SK-N-SH treated with all-trans-retinoic acid at 6 μM for 48 hours (cell line): ENCODE measurements at regions not wholly inside any gene's neighbourhood (a gene's known extent, or its start where the extent isn't known, plus 50 kb on each side); places are given as distances from the start of the nearest gene placed in this dataset.

Experiments used
- ARNTL ChIP-seq: fragments of 450-650 bp; formaldehyde crosslinking; IDR thresholded peaks from 2 replicates; pipeline ENCODE4 v1.5.0; 2020; ENCODE audit warnings: low read depth, mild to moderate bottlenecking, moderate library complexity, borderline replicate concordance
- CREB5 ChIP-seq: fragments of 250-450 bp; sonication (Bioruptor Pico); IDR thresholded peaks from 2 replicates; pipeline ENCODE4 v1.5.1; 2020; ENCODE audit warnings: low read depth, mild to moderate bottlenecking, moderate library complexity
- PATZ1 ChIP-seq: fragments of 250-450 bp; sonication (Bioruptor Pico); IDR thresholded peaks from 2 replicates; pipeline ENCODE4 v1.8.0; 2020; ENCODE audit warnings: mild to moderate bottlenecking, moderate library complexity, borderline replicate concordance
- ZFP30 ChIP-seq: fragments of 450-650 bp; formaldehyde crosslinking; IDR thresholded peaks from 2 replicates; pipeline ENCODE4 v1.5.0; 2022; ENCODE audit warnings: mild to moderate bottlenecking, moderate library complexity
- TF ChIP-seq, protein P1 (sequence below): fragments of 250-450 bp; sonication (Bioruptor Pico); IDR thresholded peaks from 2 replicates; pipeline ENCODE4 v1.5.0; 2020; ENCODE audit warnings: mild to moderate bottlenecking, moderate library complexity

DNA sequence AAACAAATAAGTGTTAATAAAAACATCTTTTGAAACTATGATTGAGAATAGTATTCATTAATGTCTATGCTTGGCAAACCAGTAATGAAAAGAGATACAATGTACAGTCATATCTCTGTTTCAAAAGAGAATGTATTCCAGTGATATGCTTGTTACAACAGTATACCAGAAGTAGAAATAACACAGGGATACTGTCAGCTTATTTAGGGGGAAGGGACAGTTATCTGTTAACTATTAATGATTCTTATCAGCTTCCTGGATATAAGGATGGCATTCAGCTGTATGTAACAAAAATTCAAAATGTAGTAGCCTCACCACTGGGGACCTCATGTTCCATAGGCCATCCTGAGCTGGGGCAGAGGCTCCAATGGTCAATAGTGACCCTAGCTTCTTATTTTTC, 103.8 kb upstream of the TBX18 start:
- TF ChIP-seq, protein P1, sequence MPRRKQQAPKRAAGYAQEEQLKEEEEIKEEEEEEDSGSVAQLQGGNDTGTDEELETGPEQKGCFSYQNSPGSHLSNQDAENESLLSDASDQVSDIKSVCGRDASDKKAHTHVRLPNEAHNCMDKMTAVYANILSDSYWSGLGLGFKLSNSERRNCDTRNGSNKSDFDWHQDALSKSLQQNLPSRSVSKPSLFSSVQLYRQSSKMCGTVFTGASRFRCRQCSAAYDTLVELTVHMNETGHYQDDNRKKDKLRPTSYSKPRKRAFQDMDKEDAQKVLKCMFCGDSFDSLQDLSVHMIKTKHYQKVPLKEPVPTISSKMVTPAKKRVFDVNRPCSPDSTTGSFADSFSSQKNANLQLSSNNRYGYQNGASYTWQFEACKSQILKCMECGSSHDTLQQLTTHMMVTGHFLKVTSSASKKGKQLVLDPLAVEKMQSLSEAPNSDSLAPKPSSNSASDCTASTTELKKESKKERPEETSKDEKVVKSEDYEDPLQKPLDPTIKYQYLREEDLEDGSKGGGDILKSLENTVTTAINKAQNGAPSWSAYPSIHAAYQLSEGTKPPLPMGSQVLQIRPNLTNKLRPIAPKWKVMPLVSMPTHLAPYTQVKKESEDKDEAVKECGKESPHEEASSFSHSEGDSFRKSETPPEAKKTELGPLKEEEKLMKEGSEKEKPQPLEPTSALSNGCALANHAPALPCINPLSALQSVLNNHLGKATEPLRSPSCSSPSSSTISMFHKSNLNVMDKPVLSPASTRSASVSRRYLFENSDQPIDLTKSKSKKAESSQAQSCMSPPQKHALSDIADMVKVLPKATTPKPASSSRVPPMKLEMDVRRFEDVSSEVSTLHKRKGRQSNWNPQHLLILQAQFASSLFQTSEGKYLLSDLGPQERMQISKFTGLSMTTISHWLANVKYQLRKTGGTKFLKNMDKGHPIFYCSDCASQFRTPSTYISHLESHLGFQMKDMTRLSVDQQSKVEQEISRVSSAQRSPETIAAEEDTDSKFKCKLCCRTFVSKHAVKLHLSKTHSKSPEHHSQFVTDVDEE (CRISPR knock-in tag), result no peak
- TF ChIP-seq CREB5 (CRISPR knock-in tag), result no peak
- TF ChIP-seq ARNTL, result no peak
- TF ChIP-seq ZFP30 (CRISPR knock-in tag), result no peak
- no peak for TF ChIP-seq PATZ1 (CRISPR knock-in tag)
